Panc1 (cell line): ENCODE measurements at regions not wholly inside any gene's neighbourhood (a gene's known extent, or its start where the extent isn't known, plus 50 kb on each side); places are given as distances from the start of the nearest gene placed in this dataset.

Experiments
- ATAC-seq: fragments of 200-7000 bp; cut with Tn5 transposase; 2 replicates; pipeline ENCODE4 v1.9.1; 2020; ENCODE audit warnings: mild to moderate bottlenecking, moderate library complexity
- BruUV-seq: library from RNA; stranded (reverse); fragments of 400-500 nt; replicated peaks from 2 replicates; lab custom pipeline; 2021; lab: Mats Ljungman, UMichigan
- CTCF ChIA-PET: fragments of 300-600 bp; sonication (Branson Sonifier 250); formaldehyde crosslinking; loops from one replicate; lab custom pipeline; 2022; ENCODE audit warnings: antibody characterized with exemption; lab: Charles Lee
- POLR2A ChIA-PET: fragments of 300-600 bp; sonication (Branson Sonifier 250); formaldehyde crosslinking; loops from one replicate; lab custom pipeline; 2022; ENCODE audit warnings: antibody characterized with exemption; lab: Charles Lee
- DNase-seq: peaks from one replicate; pipeline ENCODE4 v3.0.0-alpha.2; 2010; ENCODE audit warnings: low read depth, low spot score
- H3K27ac ChIP-seq: 2 replicates; pipeline ENCODE4 v1.5.1; 2011; ENCODE audit warnings: mild to moderate bottlenecking, low read length, inconsistent platforms
- H3K27me3 ChIP-seq: fragments of 200-500 bp; sonication (Bioruptor generic); 2 replicates; pipeline ENCODE4 v1.6.0; 2014; ENCODE audit warnings: low read length, inconsistent platforms; ENCODE audit not compliant: control insufficient read depth, insufficient read depth
- H3K36me3 ChIP-seq: fragments of 200-500 bp; sonication (Bioruptor generic); 2 replicates; pipeline ENCODE4 v1.5.1; 2014; ENCODE audit warnings: inconsistent platforms, mild to moderate bottlenecking, low read length, moderate library complexity; ENCODE audit not compliant: control insufficient read depth, insufficient read depth
- H3K4me1 ChIP-seq: 2 replicates; pipeline ENCODE4 v1.5.1; 2011; ENCODE audit warnings: inconsistent platforms, mild to moderate bottlenecking, low read length, moderate library complexity; ENCODE audit not compliant: control insufficient read depth, insufficient read depth
- H3K4me3 ChIP-seq, 2 experiments: 2 replicates each; pipeline ENCODE4 v1.5.1; 2011 to 2012; ENCODE audit warnings: low read depth in 2 of 2, low read length in 2 of 2, mild to moderate bottlenecking in 2 of 2, inconsistent platforms in 1 of 2, moderate library complexity in 1 of 2
- H3K9me3 ChIP-seq: fragments of 200-500 bp; sonication (Bioruptor generic); 2 replicates; pipeline ENCODE4 v1.5.1; 2014; ENCODE audit warnings: low read depth, mild to moderate bottlenecking, inconsistent platforms, low read length, moderate library complexity; ENCODE audit not compliant: control insufficient read depth, insufficient read depth
- CTCF ChIP-seq: fragments of 450-650 bp; IDR thresholded peaks from 2 replicates; pipeline ENCODE4 v1.5.1; 2017; ENCODE audit warnings: mild to moderate bottlenecking
- POLR2AphosphoS5 ChIP-seq: IDR thresholded peaks from 2 replicates; pipeline ENCODE4 v1.6.1; 2012; ENCODE audit warnings: mild to moderate bottlenecking, low read depth, low read length, moderate library complexity
- REST ChIP-seq, 2 experiments: IDR thresholded peaks; 2 replicates each; pipeline ENCODE4 v1.6.1; 2011 to 2012; ENCODE audit warnings: low read depth in 2 of 2, control low read depth in 1 of 2, low read length in 1 of 2, mild to moderate bottlenecking in 1 of 2, moderate library complexity in 1 of 2; ENCODE audit not compliant: insufficient read depth in 1 of 2
- SIN3A ChIP-seq: IDR thresholded peaks from 2 replicates; pipeline ENCODE4 v1.6.1; 2012; ENCODE audit warnings: low read depth, mild to moderate bottlenecking, low read length, moderate library complexity, borderline replicate concordance; ENCODE audit not compliant: insufficient read depth
- TCF7L2 ChIP-seq: IDR thresholded peaks from 2 replicates; pipeline ENCODE4 v1.6.1; 2011; ENCODE audit warnings: mild to moderate bottlenecking, low read depth, low read length, inconsistent platforms
- in situ Hi-C: cut with HindIII; loops from 2 replicates; pipeline ENCODE4 v1.10.0; 2016; ENCODE audit warnings: low sequenced_read_pairs, low pct_unique_long_range_greater_than_20kb
- intact Hi-C: fragments of 100-400 bp; cut with micrococcal nuclease; formaldehyde crosslinking; loops from one replicate; pipeline ENCODE4 v1.10.0; 2022; ENCODE audit not compliant: unreplicated experiment

- intact Hi-C loops (no loop called here), in situ Hi-C loops (no loop called here)
- DNase-seq = no peak
- Histone ChIP-seq H3K27ac (no peak overlapping the region), H3K27me3 (no peaks in the 10 kb centered on the region), H3K36me3 (no peaks in the 10 kb centered on the region), H3K9me3 (no peaks in the 10 kb centered on the region), H3K4me3 (no peak overlapping the region), H3K4me1 (no peaks in the 10 kb centered on the region)
- ATAC-seq = no peak
- ChIA-PET CTCF (interaction anchor here (0.6 kb wide), 1 partner anchor 79 kb away, joined by 3 read pairs; no protein-coding TSS in a partner anchor), POLR2A (no interaction called here)
- BruUV-seq = no TSS peak
- TF ChIP-seq REST (IDR thresholded peaks at IDR 0.05; ENCODE audit: insufficient read depth in 1 of 2, low read depth in 2 of 2, low read length in 1 of 2) = no peak
- TF ChIP-seq CTCF = no peak
- TF ChIP-seq POLR2AphosphoS5 = no peak
- TF ChIP-seq TCF7L2 = no peak
Measured at GRCh38 chr1:29647581-29647980, 411.3 kb downstream of the PTPRU start.

GRCh38 chr1:29646161-29646775, 409.9 kb downstream of the PTPRU start:
- no peak for DNase-seq
- BruUV-seq = no TSS peak
- no peak for TF ChIP-seq REST (IDR thresholded peaks at IDR 0.05; ENCODE audit: insufficient read depth in 1 of 2, low read depth in 2 of 2, low read length in 1 of 2)
- TF ChIP-seq CTCF = no peak
- no peak for TF ChIP-seq SIN3A
- no peak for TF ChIP-seq POLR2AphosphoS5
- no peak for TF ChIP-seq TCF7L2
- Histone ChIP-seq H3K9me3 (no peaks in the 10 kb centered on the region), H3K4me1 (no peaks in the 10 kb centered on the region), H3K36me3 (no peaks in the 10 kb centered on the region), H3K27ac (no peak overlapping the region), H3K27me3 (no peaks in the 10 kb centered on the region), H3K4me3 (no peak overlapping the region)
- ATAC-seq = no peak
- in situ Hi-C loops (no loop called here), intact Hi-C loops (no loop called here)
- CTCF ChIA-PET = no interaction called here
- POLR2A ChIA-PET = no interaction called here
